ENCODE measurements at regions not wholly inside any gene's neighbourhood (a gene's known extent, or its start where the extent isn't known, plus 50 kb on each side); places are given as distances from the start of the nearest gene placed in this dataset.

GRCh38 chr5:89900346-89900745 lies 509.2 kb downstream of the CETN3 start:
- no peaks in the 10 kb centered on the region for H3K4me1 Mint-ChIP-seq (ENCODE audit: low read depth)
- H3K9me3 Mint-ChIP-seq = peaks cover 12% of the 10 kb centered on the region

GRCh38 chr5:89899559-89899958 lies 510.0 kb downstream of the CETN3 start:
- no peaks in the 10 kb centered on the region for H3K27me3 Mint-ChIP-seq
- no peak overlapping the region for H3K27ac Mint-ChIP-seq
- H3K4me1 Mint-ChIP-seq (ENCODE audit: low read depth) = no peaks in the 10 kb centered on the region
- intact Hi-C loops (cut with micrococcal nuclease) = no loop called here
- H3K36me3 Mint-ChIP-seq (ENCODE audit: low read depth) = no peaks in the 10 kb centered on the region
- H3K9me3 Mint-ChIP-seq = peaks cover 19% of the 10 kb centered on the region
- no peak overlapping the region for H3K4me3 Mint-ChIP-seq

More at GRCh38 chr5:89900346-89900745, 509.2 kb downstream of the CETN3 start:
- no peak overlapping the region for H3K27ac Mint-ChIP-seq
- H3K36me3 Mint-ChIP-seq (ENCODE audit: low read depth) = no peaks in the 10 kb centered on the region
- H3K27me3 Mint-ChIP-seq = no peaks in the 10 kb centered on the region
- H3K4me3 Mint-ChIP-seq = no peak overlapping the region
- intact Hi-C loops (cut with micrococcal nuclease) = no loop called here

GRCh38 chr5:89893546-89893945 lies 516.0 kb downstream of the CETN3 start:
- no peak overlapping the region for H3K27ac Mint-ChIP-seq
- intact Hi-C loops (cut with micrococcal nuclease) = no loop called here
- H3K4me3 Mint-ChIP-seq = no peak overlapping the region
- peaks cover 41% of the 10 kb centered on the region for H3K9me3 Mint-ChIP-seq
- no peaks in the 10 kb centered on the region for H3K36me3 Mint-ChIP-seq (ENCODE audit: low read depth)
- H3K4me1 Mint-ChIP-seq (ENCODE audit: low read depth) = no peaks in the 10 kb centered on the region
- no peaks in the 10 kb centered on the region for H3K27me3 Mint-ChIP-seq

- Mint-ChIP-seq H3K4me1 (ENCODE audit: low read depth) (no peaks in the 10 kb centered on the region), H3K4me3 (no peak overlapping the region), H3K9me3 (no peaks in the 10 kb centered on the region), H3K27me3 (no peaks in the 10 kb centered on the region), H3K27ac (no peak overlapping the region), H3K36me3 (ENCODE audit: low read depth) (no peaks in the 10 kb centered on the region)
- intact Hi-C loops (cut with micrococcal nuclease) = no loop called here
Observed at GRCh38 chr5:89885670-89886069, 523.9 kb downstream of the CETN3 start.

GRCh38 chr5:89883967-89884366 lies 525.6 kb downstream of the CETN3 start:
- Mint-ChIP-seq H3K27ac (no peak overlapping the region), H3K36me3 (ENCODE audit: low read depth) (no peaks in the 10 kb centered on the region), H3K4me1 (ENCODE audit: low read depth) (no peaks in the 10 kb centered on the region), H3K27me3 (no peaks in the 10 kb centered on the region), H3K9me3 (no peaks in the 10 kb centered on the region), H3K4me3 (no peak overlapping the region)
- intact Hi-C loops (cut with micrococcal nuclease) = no loop called here

GRCh38 chr5:89878140-89879132 lies 531.1 kb downstream of the CETN3 start:
- no peak overlapping the region for H3K4me3 Mint-ChIP-seq
- H3K4me1 Mint-ChIP-seq (ENCODE audit: low read depth) = no peaks in the 10 kb centered on the region
- H3K36me3 Mint-ChIP-seq (ENCODE audit: low read depth) = no peaks in the 10 kb centered on the region
- intact Hi-C loops (cut with micrococcal nuclease) = no loop called here
- no peaks in the 10 kb centered on the region for H3K9me3 Mint-ChIP-seq
- H3K27ac Mint-ChIP-seq = no peak overlapping the region
- no peaks in the 10 kb centered on the region for H3K27me3 Mint-ChIP-seq

- Mint-ChIP-seq H3K4me3 (no peak overlapping the region), H3K36me3 (ENCODE audit: low read depth) (no peaks in the 10 kb centered on the region), H3K4me1 (ENCODE audit: low read depth) (peaks cover 5% of the 10 kb centered on the region), H3K27ac (no peak overlapping the region), H3K27me3 (no peaks in the 10 kb centered on the region), H3K9me3 (no peaks in the 10 kb centered on the region)
- intact Hi-C loops (cut with micrococcal nuclease) = no loop called here
Observed at GRCh38 chr5:89871906-89872305, 537.6 kb downstream of the CETN3 start.

- H3K4me3 Mint-ChIP-seq = no peak overlapping the region
Observed at GRCh38 chr5:89869346-89869745, 540.2 kb downstream of the CETN3 start.

GRCh38 chr5:89866410-89866809 lies 543.1 kb downstream of the CETN3 start:
- intact Hi-C loops (cut with micrococcal nuclease) = no loop called here
- H3K36me3 Mint-ChIP-seq (ENCODE audit: low read depth) = no peaks in the 10 kb centered on the region
- no peak overlapping the region for H3K4me3 Mint-ChIP-seq
- no peaks in the 10 kb centered on the region for H3K9me3 Mint-ChIP-seq
- H3K4me1 Mint-ChIP-seq (ENCODE audit: low read depth) = no peaks in the 10 kb centered on the region
- no peaks in the 10 kb centered on the region for H3K27me3 Mint-ChIP-seq
- H3K27ac Mint-ChIP-seq = no peak overlapping the region

More at GRCh38 chr5:89869346-89869745, 540.2 kb downstream of the CETN3 start:
- Mint-ChIP-seq H3K27ac (no peak overlapping the region), H3K4me1 (ENCODE audit: low read depth) (peaks cover 5% of the 10 kb centered on the region), H3K27me3 (no peaks in the 10 kb centered on the region), H3K36me3 (ENCODE audit: low read depth) (no peaks in the 10 kb centered on the region), H3K9me3 (no peaks in the 10 kb centered on the region)
- intact Hi-C loops (cut with micrococcal nuclease) = no loop called here

GRCh38 chr5:89864941-89865340 lies 544.6 kb downstream of the CETN3 start:
- H3K4me3 Mint-ChIP-seq = no peak overlapping the region
- peaks cover 3% of the 10 kb centered on the region for H3K9me3 Mint-ChIP-seq
- no peaks in the 10 kb centered on the region for H3K4me1 Mint-ChIP-seq (ENCODE audit: low read depth)
- intact Hi-C loops (cut with micrococcal nuclease) = no loop called here
- no peak overlapping the region for H3K27ac Mint-ChIP-seq
- no peaks in the 10 kb centered on the region for H3K27me3 Mint-ChIP-seq
- H3K36me3 Mint-ChIP-seq (ENCODE audit: low read depth) = no peaks in the 10 kb centered on the region

- Mint-ChIP-seq H3K4me3 (no peak overlapping the region), H3K4me1 (ENCODE audit: low read depth) (no peaks in the 10 kb centered on the region), H3K27ac (no peak overlapping the region), H3K36me3 (ENCODE audit: low read depth) (no peaks in the 10 kb centered on the region), H3K9me3 (peaks cover 18% of the 10 kb centered on the region), H3K27me3 (no peaks in the 10 kb centered on the region)
- intact Hi-C loops (cut with micrococcal nuclease) = no loop called here
Observed at GRCh38 chr5:89857790-89858189, 551.8 kb downstream of the CETN3 start.

GRCh38 chr5:89855417-89855816 lies 554.1 kb downstream of the CETN3 start:
- Mint-ChIP-seq H3K4me1 (ENCODE audit: low read depth) (no peaks in the 10 kb centered on the region), H3K27ac (no peak overlapping the region), H3K9me3 (peaks cover 18% of the 10 kb centered on the region), H3K4me3 (no peak overlapping the region), H3K27me3 (no peaks in the 10 kb centered on the region), H3K36me3 (ENCODE audit: low read depth) (no peaks in the 10 kb centered on the region)
- intact Hi-C loops (cut with micrococcal nuclease) = no loop called here

GRCh38 chr5:89851911-89852310 lies 557.6 kb downstream of the CETN3 start:
- Mint-ChIP-seq H3K4me3 (no peak overlapping the region), H3K27me3 (no peaks in the 10 kb centered on the region), H3K27ac (no peak overlapping the region), H3K4me1 (ENCODE audit: low read depth) (no peaks in the 10 kb centered on the region), H3K36me3 (ENCODE audit: low read depth) (no peaks in the 10 kb centered on the region), H3K9me3 (no peaks in the 10 kb centered on the region)
- intact Hi-C loops (cut with micrococcal nuclease) = no loop called here

- intact Hi-C loops (cut with micrococcal nuclease) = no loop called here
- no peak overlapping the region for H3K27ac Mint-ChIP-seq
- no peak overlapping the region for H3K4me3 Mint-ChIP-seq
- no peaks in the 10 kb centered on the region for H3K4me1 Mint-ChIP-seq (ENCODE audit: low read depth)
- H3K36me3 Mint-ChIP-seq (ENCODE audit: low read depth) = no peaks in the 10 kb centered on the region
- H3K9me3 Mint-ChIP-seq = no peaks in the 10 kb centered on the region
- peaks cover 2% of the 10 kb centered on the region for H3K27me3 Mint-ChIP-seq
Observed at GRCh38 chr5:89850513-89850865, 559.1 kb downstream of the CETN3 start.
